ENCODE measurements at regions not wholly inside any gene's neighbourhood (a gene's known extent, or its start where the extent isn't known, plus 50 kb on each side); places are given as distances from the start of the nearest gene placed in this dataset.
A peak's percentile ranks its signal among the peaks of the same experiment; 100 is the strongest.

GRCh38 chr2:106977717-106978116 is 91.8 kb upstream of the ST6GAL2 start:
- no peak overlapping the region for H3K4me3 ChIP-seq (ENCODE audit: low read length)
- no peaks in the 10 kb centered on the region for H3K4me1 ChIP-seq (ENCODE audit: control insufficient read depth, insufficient read depth, low read length)
- H3K36me3 ChIP-seq (ENCODE audit: control insufficient read depth, insufficient read depth, low read length): no peaks in the 10 kb centered on the region
- H3K9me3 ChIP-seq (ENCODE audit: control insufficient read depth, low read depth, low read length): no peaks in the 10 kb centered on the region
- DNase-seq: no peak
- 89% methylated on average over 2 of the region's 3 CpGs for WGBS (ENCODE audit: insufficient coverage, low lambda C conversion rate)
- H3K27ac ChIP-seq (ENCODE audit: low read length): no peak overlapping the region
- H3K27me3 ChIP-seq (ENCODE audit: control insufficient read depth, insufficient read depth, low read length): no peaks in the 10 kb centered on the region

GRCh38 chr2:106978647-106979046 is 92.7 kb upstream of the ST6GAL2 start:
- Histone ChIP-seq H3K4me1 (ENCODE audit: control insufficient read depth, insufficient read depth, low read length) (no peaks in the 10 kb centered on the region), H3K36me3 (ENCODE audit: control insufficient read depth, insufficient read depth, low read length) (no peaks in the 10 kb centered on the region), H3K27ac (ENCODE audit: low read length) (no peak overlapping the region), H3K27me3 (ENCODE audit: control insufficient read depth, insufficient read depth, low read length) (no peaks in the 10 kb centered on the region), H3K4me3 (ENCODE audit: low read length) (no peak overlapping the region), H3K9me3 (ENCODE audit: control insufficient read depth, low read depth, low read length) (no peaks in the 10 kb centered on the region)
- WGBS (ENCODE audit: insufficient coverage, low lambda C conversion rate): no CpG with 5 or more reads among the region's 13 CpGs
- DNase-seq: no peak

GRCh38 chr2:106981491-106981890 is 95.5 kb upstream of the ST6GAL2 start:
- no peaks in the 10 kb centered on the region for H3K27me3 ChIP-seq (ENCODE audit: control insufficient read depth, insufficient read depth, low read length)
- no peak overlapping the region for H3K4me3 ChIP-seq (ENCODE audit: low read length)
- WGBS (ENCODE audit: insufficient coverage, low lambda C conversion rate): 88% methylated on average over 1 of the region's 1 CpG
- no peak for DNase-seq
- H3K27ac ChIP-seq (ENCODE audit: low read length): no peak overlapping the region
- H3K9me3 ChIP-seq (ENCODE audit: control insufficient read depth, low read depth, low read length): no peaks in the 10 kb centered on the region
- no peaks in the 10 kb centered on the region for H3K4me1 ChIP-seq (ENCODE audit: control insufficient read depth, insufficient read depth, low read length)
- H3K36me3 ChIP-seq (ENCODE audit: control insufficient read depth, insufficient read depth, low read length): no peaks in the 10 kb centered on the region

- no peaks in the 10 kb centered on the region for H3K36me3 ChIP-seq (ENCODE audit: control insufficient read depth, insufficient read depth, low read length)
- no peaks in the 10 kb centered on the region for H3K4me1 ChIP-seq (ENCODE audit: control insufficient read depth, insufficient read depth, low read length)
- H3K9me3 ChIP-seq (ENCODE audit: control insufficient read depth, low read depth, low read length): no peaks in the 10 kb centered on the region
- no peak overlapping the region for H3K4me3 ChIP-seq (ENCODE audit: low read length)
- H3K27ac ChIP-seq (ENCODE audit: low read length): no peak overlapping the region
- 86% methylated on average over 1 of the region's 1 CpG for WGBS (ENCODE audit: insufficient coverage, low lambda C conversion rate)
- H3K27me3 ChIP-seq (ENCODE audit: control insufficient read depth, insufficient read depth, low read length): no peaks in the 10 kb centered on the region
- DNase-seq: no peak
Observed at GRCh38 chr2:106982350-106982749, 96.4 kb upstream of the ST6GAL2 start.

GRCh38 chr2:106983305-106983704 is 97.3 kb upstream of the ST6GAL2 start:
- Histone ChIP-seq H3K4me3 (ENCODE audit: low read length) (no peak overlapping the region), H3K4me1 (ENCODE audit: control insufficient read depth, insufficient read depth, low read length) (no peaks in the 10 kb centered on the region), H3K9me3 (ENCODE audit: control insufficient read depth, low read depth, low read length) (no peaks in the 10 kb centered on the region), H3K36me3 (ENCODE audit: control insufficient read depth, insufficient read depth, low read length) (no peaks in the 10 kb centered on the region), H3K27me3 (ENCODE audit: control insufficient read depth, insufficient read depth, low read length) (no peaks in the 10 kb centered on the region), H3K27ac (ENCODE audit: low read length) (no peak overlapping the region)
- no CpG with 5 or more reads among the region's 4 CpGs for WGBS (ENCODE audit: insufficient coverage, low lambda C conversion rate)
- no peak for DNase-seq

- Histone ChIP-seq H3K4me1 (ENCODE audit: control insufficient read depth, insufficient read depth, low read length) (no peaks in the 10 kb centered on the region), H3K9me3 (ENCODE audit: control insufficient read depth, low read depth, low read length) (no peaks in the 10 kb centered on the region), H3K36me3 (ENCODE audit: control insufficient read depth, insufficient read depth, low read length) (no peaks in the 10 kb centered on the region), H3K27ac (ENCODE audit: low read length) (no peak overlapping the region), H3K27me3 (ENCODE audit: control insufficient read depth, insufficient read depth, low read length) (no peaks in the 10 kb centered on the region), H3K4me3 (ENCODE audit: low read length) (no peak overlapping the region)
- WGBS (ENCODE audit: insufficient coverage, low lambda C conversion rate): 88% methylated on average over 1 of the region's 1 CpG
- no peak for DNase-seq
Observed at GRCh38 chr2:106988361-106988760, 102.4 kb upstream of the ST6GAL2 start.

- H3K9me3 ChIP-seq (ENCODE audit: control insufficient read depth, low read depth, low read length): no peaks in the 10 kb centered on the region
- H3K4me3 ChIP-seq (ENCODE audit: low read length): no peak overlapping the region
- peaks cover 5% of the 10 kb centered on the region for H3K27me3 ChIP-seq (ENCODE audit: control insufficient read depth, insufficient read depth, low read length)
- no peak for DNase-seq
- H3K36me3 ChIP-seq (ENCODE audit: control insufficient read depth, insufficient read depth, low read length): no peaks in the 10 kb centered on the region
- H3K27ac ChIP-seq (ENCODE audit: low read length): no peak overlapping the region
- WGBS (ENCODE audit: insufficient coverage, low lambda C conversion rate): no CpG with 5 or more reads among the region's 3 CpGs
- no peaks in the 10 kb centered on the region for H3K4me1 ChIP-seq (ENCODE audit: control insufficient read depth, insufficient read depth, low read length)
Observed at GRCh38 chr2:106990297-106990696, 104.3 kb upstream of the ST6GAL2 start.

GRCh38 chr2:106991866-106992265 is 105.9 kb upstream of the ST6GAL2 start:
- Histone ChIP-seq H3K4me3 (ENCODE audit: low read length) (no peak overlapping the region), H3K4me1 (ENCODE audit: control insufficient read depth, insufficient read depth, low read length) (no peaks in the 10 kb centered on the region), H3K27me3 (ENCODE audit: control insufficient read depth, insufficient read depth, low read length) (peaks cover 11% of the 10 kb centered on the region), H3K36me3 (ENCODE audit: control insufficient read depth, insufficient read depth, low read length) (no peaks in the 10 kb centered on the region), H3K27ac (ENCODE audit: low read length) (no peak overlapping the region), H3K9me3 (ENCODE audit: control insufficient read depth, low read depth, low read length) (no peaks in the 10 kb centered on the region)
- WGBS (ENCODE audit: insufficient coverage, low lambda C conversion rate): 100% methylated on average over 1 of the region's 2 CpGs
- DNase-seq: no peak

- no peak for DNase-seq
- H3K4me1 ChIP-seq (ENCODE audit: control insufficient read depth, insufficient read depth, low read length): no peaks in the 10 kb centered on the region
- peaks cover 15% of the 10 kb centered on the region for H3K27me3 ChIP-seq (ENCODE audit: control insufficient read depth, insufficient read depth, low read length)
- H3K36me3 ChIP-seq (ENCODE audit: control insufficient read depth, insufficient read depth, low read length): no peaks in the 10 kb centered on the region
- no peak overlapping the region for H3K27ac ChIP-seq (ENCODE audit: low read length)
- no peaks in the 10 kb centered on the region for H3K9me3 ChIP-seq (ENCODE audit: control insufficient read depth, low read depth, low read length)
- H3K4me3 ChIP-seq (ENCODE audit: low read length): no peak overlapping the region
- 79% methylated on average over 2 of the region's 7 CpGs for WGBS (ENCODE audit: insufficient coverage, low lambda C conversion rate)
Observed at GRCh38 chr2:106995556-106995955, 109.6 kb upstream of the ST6GAL2 start.

GRCh38 chr2:106996171-106996769 is 110.3 kb upstream of the ST6GAL2 start:
- no peaks in the 10 kb centered on the region for H3K36me3 ChIP-seq (ENCODE audit: control insufficient read depth, insufficient read depth, low read length)
- no peaks in the 10 kb centered on the region for H3K9me3 ChIP-seq (ENCODE audit: control insufficient read depth, low read depth, low read length)
- H3K4me1 ChIP-seq (ENCODE audit: control insufficient read depth, insufficient read depth, low read length): no peaks in the 10 kb centered on the region
- H3K27me3 ChIP-seq (ENCODE audit: control insufficient read depth, insufficient read depth, low read length): peaks cover 15% of the 10 kb centered on the region
- H3K4me3 ChIP-seq (ENCODE audit: low read length): no peak overlapping the region
- no CpG with 5 or more reads among the region's 11 CpGs for WGBS (ENCODE audit: insufficient coverage, low lambda C conversion rate)
- peak in 1 of 2 donors; percentile 10 for DNase-seq
- no peak overlapping the region for H3K27ac ChIP-seq (ENCODE audit: low read length)

- no peaks in the 10 kb centered on the region for H3K36me3 ChIP-seq (ENCODE audit: control insufficient read depth, insufficient read depth, low read length)
- no peak overlapping the region for H3K27ac ChIP-seq (ENCODE audit: low read length)
- no peaks in the 10 kb centered on the region for H3K9me3 ChIP-seq (ENCODE audit: control insufficient read depth, low read depth, low read length)
- no peak for DNase-seq
- H3K4me3 ChIP-seq (ENCODE audit: low read length): no peak overlapping the region
- H3K27me3 ChIP-seq (ENCODE audit: control insufficient read depth, insufficient read depth, low read length): peaks cover 15% of the 10 kb centered on the region
- H3K4me1 ChIP-seq (ENCODE audit: control insufficient read depth, insufficient read depth, low read length): no peaks in the 10 kb centered on the region
- WGBS (ENCODE audit: insufficient coverage, low lambda C conversion rate): no CpG with 5 or more reads among the region's 3 CpGs
Observed at GRCh38 chr2:106997204-106997603, 111.2 kb upstream of the ST6GAL2 start.

All from large intestine (tissue), 3 donors.